ENCODE measurements at regions not wholly inside any gene's neighbourhood (a gene's known extent, or its start where the extent isn't known, plus 50 kb on each side); places are given as distances from the start of the nearest gene placed in this dataset.
"Not testable (repeated sequence)": the region's sequence is repeated elsewhere in the genome, so short reads cannot be mapped to it uniquely, and the experiment has no call there.

DNA sequence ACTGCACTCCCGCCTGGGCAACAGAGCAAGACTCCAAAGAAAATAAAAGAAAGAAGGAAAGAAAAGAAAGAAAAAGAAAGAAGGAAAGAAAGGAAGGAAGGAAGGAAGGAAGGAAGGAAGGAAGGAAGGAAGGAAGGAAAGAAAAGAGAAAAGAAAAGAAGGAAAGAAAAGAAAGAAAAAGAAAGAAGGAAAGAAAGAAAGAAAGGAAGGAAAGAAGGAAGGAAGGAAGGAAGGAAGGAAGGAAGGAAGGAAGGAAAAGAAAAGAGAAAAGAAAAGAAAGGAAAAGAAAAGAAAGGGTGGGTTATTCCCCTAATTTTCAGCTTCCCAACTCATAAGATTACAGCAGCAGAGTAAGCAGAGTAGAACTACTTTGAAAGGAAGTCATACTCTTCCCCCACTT lies 64.4 kb downstream of the TMEM200C start:
- H3K4me3 ChIP-seq (ENCODE audit: low read depth, low read length); H3K36me3 ChIP-seq (ENCODE audit: insufficient read depth); H3K27ac ChIP-seq (ENCODE audit: low read depth); H3K4me1 ChIP-seq (ENCODE audit: insufficient read depth); DNase-seq (ENCODE audit: extremely low spot score): not testable (repeated sequence)
- 96% methylated on average over 1 of the region's 1 CpG for WGBS

DNA sequence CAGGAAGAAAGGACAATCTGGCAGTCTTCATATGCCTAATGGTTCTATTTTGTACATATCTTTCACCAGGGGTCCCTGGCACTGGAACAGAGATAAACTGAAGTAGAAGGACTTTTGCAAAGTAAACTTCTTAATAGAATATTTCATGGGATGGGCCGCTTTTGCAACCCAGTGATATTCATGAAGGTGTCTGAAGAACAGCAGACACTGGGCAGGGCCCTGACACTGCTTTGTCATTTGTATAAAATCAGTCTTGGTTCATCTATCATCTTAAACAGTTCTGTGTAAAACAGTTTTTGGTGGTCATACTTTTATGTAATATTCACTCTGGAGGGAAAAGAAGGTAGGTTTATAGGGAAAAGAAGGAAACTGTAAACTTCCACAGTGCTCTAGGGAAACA lies 66.4 kb downstream of the TMEM200C start:
- H3K36me3 ChIP-seq (ENCODE audit: insufficient read depth), result no peaks in the 10 kb centered on the region
- 67% methylated on average over 1 of the region's 1 CpG for WGBS
- DNase-seq (ENCODE audit: extremely low spot score), result no peak

DNA sequence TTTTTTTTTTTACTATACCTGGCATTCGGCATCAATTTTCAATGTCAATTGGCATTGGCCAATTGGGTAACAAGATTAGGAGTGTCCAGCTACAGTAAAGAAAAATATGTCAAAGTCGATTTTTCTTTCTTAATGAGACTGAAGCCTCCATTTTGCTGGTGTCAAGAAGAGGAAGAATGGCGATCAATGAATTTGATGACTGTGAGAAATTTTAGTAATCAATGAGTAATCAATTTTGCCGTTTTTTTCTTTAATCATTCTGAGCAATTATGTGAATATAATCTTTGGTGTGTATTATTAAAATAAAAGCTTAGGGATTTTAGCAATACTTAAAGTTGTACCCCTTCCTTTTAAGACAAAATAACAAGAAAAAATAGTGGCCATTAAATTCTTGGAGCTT lies 69.7 kb downstream of the TMEM200C start:
- H3K27ac ChIP-seq (ENCODE audit: low read depth), result no peak overlapping the region
- WGBS, result 88% methylated on average over 4 of the region's 4 CpGs
- no peak for DNase-seq (ENCODE audit: extremely low spot score)
- no peaks in the 10 kb centered on the region for H3K36me3 ChIP-seq (ENCODE audit: insufficient read depth)
- H3K4me1 ChIP-seq (ENCODE audit: insufficient read depth), result no peaks in the 10 kb centered on the region
- no peak overlapping the region for H3K4me3 ChIP-seq (ENCODE audit: low read depth, low read length)

More for the DNA sequence above, 66.4 kb downstream of the TMEM200C start:
- no peak overlapping the region for H3K4me3 ChIP-seq (ENCODE audit: low read depth, low read length)
- H3K27ac ChIP-seq (ENCODE audit: low read depth), result no peak overlapping the region
- no peaks in the 10 kb centered on the region for H3K4me1 ChIP-seq (ENCODE audit: insufficient read depth)

GRCh38 chr18:5824370-5824984 lies 70.8 kb downstream of the TMEM200C start:
- WGBS, result 39% methylated on average over 5 of the region's 5 CpGs

GRCh38 chr18:5817816-5818215 lies 77.5 kb downstream of the TMEM200C start:
- 75% methylated on average over 1 of the region's 1 CpG for WGBS
- Histone ChIP-seq H3K4me3 (ENCODE audit: low read depth, low read length) (no peak overlapping the region), H3K27ac (ENCODE audit: low read depth) (no peak overlapping the region), H3K36me3 (ENCODE audit: insufficient read depth) (no peaks in the 10 kb centered on the region), H3K4me1 (ENCODE audit: insufficient read depth) (no peaks in the 10 kb centered on the region)
- DNase-seq (ENCODE audit: extremely low spot score), result no peak

More at GRCh38 chr18:5824370-5824984, 70.8 kb downstream of the TMEM200C start:
- H3K27ac ChIP-seq (ENCODE audit: low read depth), result no peak overlapping the region
- H3K36me3 ChIP-seq (ENCODE audit: insufficient read depth), result no peaks in the 10 kb centered on the region
- no peak overlapping the region for H3K4me3 ChIP-seq (ENCODE audit: low read depth, low read length)
- no peak for DNase-seq (ENCODE audit: extremely low spot score)
- no peaks in the 10 kb centered on the region for H3K4me1 ChIP-seq (ENCODE audit: insufficient read depth)

DNA sequence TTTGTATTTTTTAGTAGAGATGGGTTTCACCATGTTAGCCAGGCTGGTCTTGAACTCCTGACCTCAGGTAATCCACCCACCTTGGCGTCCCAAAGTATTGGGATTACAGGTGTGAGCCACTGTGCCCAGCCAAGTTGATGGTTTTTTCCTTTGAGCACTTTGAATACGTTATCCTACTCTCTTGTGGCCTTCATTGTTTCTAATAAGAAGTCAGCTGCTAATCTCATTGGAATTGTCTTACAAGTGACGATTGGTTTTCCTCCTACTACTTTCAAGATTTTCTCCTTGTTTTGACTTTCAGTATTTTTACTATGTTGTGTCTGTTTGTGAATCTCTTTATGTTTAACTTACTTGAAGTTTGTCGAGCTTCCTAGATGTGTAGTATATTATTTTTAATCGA lies 88.5 kb downstream of the TMEM200C start:
- H3K4me3 ChIP-seq (ENCODE audit: low read depth, low read length), result no peak overlapping the region
- 87% methylated on average over 5 of the region's 5 CpGs for WGBS
- DNase-seq (ENCODE audit: extremely low spot score), result no peak
- no peaks in the 10 kb centered on the region for H3K4me1 ChIP-seq (ENCODE audit: insufficient read depth)
- H3K36me3 ChIP-seq (ENCODE audit: insufficient read depth), result no peaks in the 10 kb centered on the region
- H3K27ac ChIP-seq (ENCODE audit: low read depth), result no peak overlapping the region

GRCh38 chr18:5787936-5788335 lies 107.4 kb downstream of the TMEM200C start:
- 25% methylated on average over 1 of the region's 1 CpG for WGBS
- no peaks in the 10 kb centered on the region for H3K36me3 ChIP-seq (ENCODE audit: insufficient read depth)
- H3K27ac ChIP-seq (ENCODE audit: low read depth), result no peak overlapping the region
- no peak for DNase-seq (ENCODE audit: extremely low spot score)
- no peaks in the 10 kb centered on the region for H3K4me1 ChIP-seq (ENCODE audit: insufficient read depth)
- H3K4me3 ChIP-seq (ENCODE audit: low read depth, low read length), result no peak overlapping the region

DNA sequence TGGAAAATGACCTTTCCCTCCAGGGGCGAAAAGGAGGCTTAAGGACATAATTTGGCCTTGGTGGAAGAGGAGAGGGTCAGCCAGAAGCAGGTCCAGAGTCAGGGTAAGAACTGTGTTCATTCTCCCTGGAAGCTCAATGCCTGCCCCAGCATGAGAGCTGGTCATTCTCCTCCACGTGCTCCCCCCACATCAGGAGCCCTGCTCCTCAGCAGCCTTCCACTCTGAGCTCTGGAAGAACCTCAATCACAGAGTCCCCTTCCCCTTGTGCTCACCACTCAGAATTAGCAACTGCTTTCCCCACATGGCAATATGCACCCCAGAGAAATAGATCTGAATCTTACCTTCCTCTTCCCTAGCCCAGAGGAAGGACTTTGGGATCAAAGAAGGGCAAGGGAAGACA lies 115.4 kb downstream of the TMEM200C start:
- Histone ChIP-seq H3K36me3 (ENCODE audit: insufficient read depth) (no peaks in the 10 kb centered on the region), H3K4me1 (ENCODE audit: insufficient read depth) (no peaks in the 10 kb centered on the region), H3K4me3 (ENCODE audit: low read depth, low read length) (no peak overlapping the region), H3K27ac (ENCODE audit: low read depth) (no peak overlapping the region)
- 49% methylated on average over 2 of the region's 2 CpGs for WGBS
- no peak for DNase-seq (ENCODE audit: extremely low spot score)

DNA sequence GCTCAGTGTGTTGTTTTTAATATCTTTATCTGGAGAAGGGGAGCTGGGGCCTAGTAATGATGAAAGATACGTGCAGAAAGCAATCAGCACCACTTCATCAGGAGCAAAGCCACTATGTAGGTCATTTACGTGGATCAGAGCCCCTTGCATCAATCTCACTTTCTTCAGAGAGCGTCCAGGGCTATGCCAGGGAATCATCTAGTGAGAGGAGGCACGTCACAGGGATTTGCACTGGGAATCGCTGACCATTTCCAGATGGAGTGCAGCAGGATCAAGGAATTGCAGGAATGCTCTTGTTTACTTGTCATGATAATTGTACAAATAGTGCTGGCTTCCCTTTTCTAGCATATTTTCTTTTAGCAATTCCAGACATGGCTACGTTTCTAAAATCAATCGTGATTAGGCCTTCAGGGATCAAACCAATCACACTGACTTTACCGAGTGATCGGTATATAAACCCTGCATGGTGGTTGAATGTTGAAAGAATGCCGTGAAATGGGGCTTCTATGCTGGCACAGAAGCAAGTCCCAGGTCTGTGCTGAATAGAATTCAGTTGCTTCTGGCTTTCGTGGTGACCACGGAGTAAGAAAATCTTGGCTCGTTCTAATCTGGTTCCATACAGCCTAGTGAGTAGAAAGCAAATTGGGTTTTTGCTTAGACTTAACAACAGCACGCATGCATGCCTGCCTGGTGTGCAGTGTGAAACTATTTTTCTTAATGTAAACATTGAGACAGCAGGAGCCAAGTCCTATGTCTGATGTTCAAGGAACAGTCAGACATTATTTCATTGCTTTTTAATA lies 122.8 kb downstream of the TMEM200C start:
- H3K4me3 ChIP-seq (ENCODE audit: low read depth, low read length), result no peak overlapping the region
- WGBS, result 27% methylated on average over 14 of the region's 14 CpGs
- no peaks in the 10 kb centered on the region for H3K4me1 ChIP-seq (ENCODE audit: insufficient read depth)
- H3K27ac ChIP-seq (ENCODE audit: low read depth), result no peak overlapping the region
- no peaks in the 10 kb centered on the region for H3K36me3 ChIP-seq (ENCODE audit: insufficient read depth)
- no peak for DNase-seq (ENCODE audit: extremely low spot score)

DNA sequence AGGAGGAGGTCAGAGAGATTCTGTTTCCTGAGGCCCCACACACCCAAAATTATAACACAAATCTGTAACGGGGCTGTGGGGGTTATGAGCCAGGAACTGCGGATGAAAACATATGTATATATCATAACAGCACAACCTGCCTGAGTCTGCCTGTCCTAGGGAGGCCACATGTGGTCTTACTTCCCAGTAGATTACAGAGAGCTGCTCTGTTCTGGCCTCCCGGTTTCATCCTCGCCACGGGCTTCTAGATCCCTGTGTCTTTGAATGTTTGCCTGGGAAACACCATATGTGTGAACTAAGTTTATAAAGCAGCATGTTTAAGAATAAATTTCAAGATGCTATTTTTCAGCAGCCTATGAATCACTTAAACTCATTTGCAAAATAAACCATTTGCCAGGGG lies 124.0 kb downstream of the TMEM200C start:
- Histone ChIP-seq H3K4me1 (ENCODE audit: insufficient read depth) (no peaks in the 10 kb centered on the region), H3K4me3 (ENCODE audit: low read depth, low read length) (no peak overlapping the region), H3K27ac (ENCODE audit: low read depth) (no peak overlapping the region), H3K36me3 (ENCODE audit: insufficient read depth) (no peaks in the 10 kb centered on the region)
- WGBS, result 66% methylated on average over 5 of the region's 5 CpGs
- no peak for DNase-seq (ENCODE audit: extremely low spot score)

GRCh38 chr18:5770176-5770575 lies 125.1 kb downstream of the TMEM200C start:
- Histone ChIP-seq H3K4me3 (ENCODE audit: low read depth, low read length) (no peak overlapping the region), H3K4me1 (ENCODE audit: insufficient read depth) (no peaks in the 10 kb centered on the region), H3K36me3 (ENCODE audit: insufficient read depth) (no peaks in the 10 kb centered on the region), H3K27ac (ENCODE audit: low read depth) (no peak overlapping the region)
- no peak for DNase-seq (ENCODE audit: extremely low spot score)
- WGBS, result 59% methylated on average over 4 of the region's 4 CpGs

GRCh38 chr18:5768454-5768853 lies 126.9 kb downstream of the TMEM200C start:
- WGBS, result 82% methylated on average over 6 of the region's 6 CpGs

DNA sequence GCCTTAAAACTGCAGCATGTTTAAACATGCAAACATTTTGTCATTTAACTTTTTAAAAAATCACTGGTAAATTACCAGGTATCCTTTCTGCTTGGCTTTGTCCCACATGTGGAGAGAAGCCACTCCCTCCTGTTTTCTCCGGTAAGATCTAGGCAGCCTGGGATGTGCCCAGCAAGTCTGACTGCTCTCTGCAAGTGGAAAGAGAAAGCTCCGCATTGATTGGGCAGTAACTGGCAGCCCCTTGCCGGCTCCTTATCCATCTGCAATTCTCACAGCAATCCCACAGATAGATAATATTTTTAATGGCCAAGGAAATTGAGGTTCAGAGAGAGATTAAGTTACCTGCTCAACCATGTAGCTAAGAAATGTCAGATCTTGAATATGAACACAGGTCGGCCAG lies 136.1 kb downstream of the TMEM200C start:
- Histone ChIP-seq H3K36me3 (ENCODE audit: insufficient read depth) (no peaks in the 10 kb centered on the region), H3K27ac (ENCODE audit: low read depth) (no peak overlapping the region), H3K4me1 (ENCODE audit: insufficient read depth) (no peaks in the 10 kb centered on the region), H3K4me3 (ENCODE audit: low read depth, low read length) (no peak overlapping the region)
- WGBS, result 24% methylated on average over 4 of the region's 4 CpGs
- no peak for DNase-seq (ENCODE audit: extremely low spot score)

More at GRCh38 chr18:5768454-5768853, 126.9 kb downstream of the TMEM200C start:
- Histone ChIP-seq H3K27ac (ENCODE audit: low read depth) (no peak overlapping the region), H3K4me3 (ENCODE audit: low read depth, low read length) (no peak overlapping the region), H3K36me3 (ENCODE audit: insufficient read depth) (no peaks in the 10 kb centered on the region), H3K4me1 (ENCODE audit: insufficient read depth) (no peaks in the 10 kb centered on the region)
- DNase-seq (ENCODE audit: extremely low spot score), result no peak

- H3K27ac ChIP-seq (ENCODE audit: low read depth), result no peak overlapping the region
- DNase-seq (ENCODE audit: extremely low spot score), result no peak
- H3K36me3 ChIP-seq (ENCODE audit: insufficient read depth), result no peaks in the 10 kb centered on the region
- no peaks in the 10 kb centered on the region for H3K4me1 ChIP-seq (ENCODE audit: insufficient read depth)
- 88% methylated on average over 6 of the region's 6 CpGs for WGBS
- no peak overlapping the region for H3K4me3 ChIP-seq (ENCODE audit: low read depth, low read length)
Observed at GRCh38 chr18:5756823-5757222, 138.5 kb downstream of the TMEM200C start.

All from urinary bladder (tissue), 3 donors.